ENCODE measurements at regions not wholly inside any gene's neighbourhood (a gene's known extent, or its start where the extent isn't known, plus 50 kb on each side); places are given as distances from the start of the nearest gene placed in this dataset.
A peak's percentile ranks its signal among the peaks of the same experiment; 100 is the strongest.
"Not testable (repeated sequence)": the region's sequence is repeated elsewhere in the genome, so short reads cannot be mapped to it uniquely, and the experiment has no call there.

GRCh38 chr7:110486549-110486948 lies 604.4 kb upstream of the LRRN3 start:
- Histone ChIP-seq H3K36me3 (ENCODE audit: control insufficient read depth, insufficient read depth, low read length) (no peaks in the 10 kb centered on the region), H3K4me1 (ENCODE audit: control insufficient read depth, insufficient read depth, low read length) (no peaks in the 10 kb centered on the region), H3K27ac (ENCODE audit: low read length) (no peak overlapping the region), H3K27me3 (ENCODE audit: control insufficient read depth, insufficient read depth, low read length) (no peaks in the 10 kb centered on the region), H3K4me3 (ENCODE audit: low read length) (no peak overlapping the region), H3K9me3 (ENCODE audit: control insufficient read depth, low read depth, low read length) (no peaks in the 10 kb centered on the region)
- no CpG with 5 or more reads among the region's 2 CpGs for WGBS (ENCODE audit: insufficient coverage, low lambda C conversion rate)
- no peak for DNase-seq

GRCh38 chr7:110502888-110503465 lies 588.0 kb upstream of the LRRN3 start:
- no peaks in the 10 kb centered on the region for H3K36me3 ChIP-seq (ENCODE audit: control insufficient read depth, insufficient read depth, low read length)
- WGBS (ENCODE audit: insufficient coverage, low lambda C conversion rate): 83% methylated on average over 1 of the region's 1 CpG

GRCh38 chr7:110507369-110507768 lies 583.6 kb upstream of the LRRN3 start:
- Histone ChIP-seq H3K4me3 (ENCODE audit: low read length) (no peak overlapping the region), H3K36me3 (ENCODE audit: control insufficient read depth, insufficient read depth, low read length) (no peaks in the 10 kb centered on the region), H3K27ac (ENCODE audit: low read length) (no peak overlapping the region), H3K4me1 (ENCODE audit: control insufficient read depth, insufficient read depth, low read length) (no peaks in the 10 kb centered on the region), H3K27me3 (ENCODE audit: control insufficient read depth, insufficient read depth, low read length) (no peaks in the 10 kb centered on the region), H3K9me3 (ENCODE audit: control insufficient read depth, low read depth, low read length) (no peaks in the 10 kb centered on the region)
- 83% methylated on average over 1 of the region's 1 CpG for WGBS (ENCODE audit: insufficient coverage, low lambda C conversion rate)
- DNase-seq: no peak

More at GRCh38 chr7:110502888-110503465, 588.0 kb upstream of the LRRN3 start:
- Histone ChIP-seq H3K4me3 (ENCODE audit: low read length) (no peak overlapping the region), H3K27me3 (ENCODE audit: control insufficient read depth, insufficient read depth, low read length) (no peaks in the 10 kb centered on the region), H3K9me3 (ENCODE audit: control insufficient read depth, low read depth, low read length) (no peaks in the 10 kb centered on the region), H3K27ac (ENCODE audit: low read length) (no peak overlapping the region), H3K4me1 (ENCODE audit: control insufficient read depth, insufficient read depth, low read length) (no peaks in the 10 kb centered on the region)
- no peak for DNase-seq

GRCh38 chr7:110507832-110508231 lies 583.1 kb upstream of the LRRN3 start:
- Histone ChIP-seq H3K27me3 (ENCODE audit: control insufficient read depth, insufficient read depth, low read length) (no peaks in the 10 kb centered on the region), H3K9me3 (ENCODE audit: control insufficient read depth, low read depth, low read length) (no peaks in the 10 kb centered on the region), H3K4me3 (ENCODE audit: low read length) (no peak overlapping the region), H3K27ac (ENCODE audit: low read length) (no peak overlapping the region), H3K36me3 (ENCODE audit: control insufficient read depth, insufficient read depth, low read length) (no peaks in the 10 kb centered on the region), H3K4me1 (ENCODE audit: control insufficient read depth, insufficient read depth, low read length) (no peaks in the 10 kb centered on the region)
- no peak for DNase-seq

GRCh38 chr7:110514975-110515551 lies 575.9 kb upstream of the LRRN3 start:
- no CpG with 5 or more reads among the region's 5 CpGs for WGBS (ENCODE audit: insufficient coverage, low lambda C conversion rate)
- not testable (repeated sequence) for H3K4me3 ChIP-seq (ENCODE audit: low read length); DNase-seq; H3K27me3 ChIP-seq (ENCODE audit: control insufficient read depth, insufficient read depth, low read length); H3K4me1 ChIP-seq (ENCODE audit: control insufficient read depth, insufficient read depth, low read length); H3K27ac ChIP-seq (ENCODE audit: low read length); H3K36me3 ChIP-seq (ENCODE audit: control insufficient read depth, insufficient read depth, low read length)
- peaks cover 12% of the 10 kb centered on the region for H3K9me3 ChIP-seq (ENCODE audit: control insufficient read depth, low read depth, low read length)

GRCh38 chr7:110519851-110520250 lies 571.1 kb upstream of the LRRN3 start:
- 100% methylated on average over 1 of the region's 8 CpGs for WGBS (ENCODE audit: insufficient coverage, low lambda C conversion rate)
- no peak for DNase-seq
- H3K4me3 ChIP-seq (ENCODE audit: low read length): no peak overlapping the region
- no peaks in the 10 kb centered on the region for H3K36me3 ChIP-seq (ENCODE audit: control insufficient read depth, insufficient read depth, low read length)
- H3K4me1 ChIP-seq (ENCODE audit: control insufficient read depth, insufficient read depth, low read length): peaks cover 11% of the 10 kb centered on the region
- H3K27ac ChIP-seq (ENCODE audit: low read length): no peak overlapping the region
- H3K9me3 ChIP-seq (ENCODE audit: control insufficient read depth, low read depth, low read length): peaks cover 12% of the 10 kb centered on the region
- no peaks in the 10 kb centered on the region for H3K27me3 ChIP-seq (ENCODE audit: control insufficient read depth, insufficient read depth, low read length)

GRCh38 chr7:110521357-110521911 lies 569.5 kb upstream of the LRRN3 start:
- Histone ChIP-seq H3K4me3 (ENCODE audit: low read length) (no peak overlapping the region), H3K9me3 (ENCODE audit: control insufficient read depth, low read depth, low read length) (peaks cover 12% of the 10 kb centered on the region), H3K4me1 (ENCODE audit: control insufficient read depth, insufficient read depth, low read length) (peaks cover 11% of the 10 kb centered on the region), H3K36me3 (ENCODE audit: control insufficient read depth, insufficient read depth, low read length) (no peaks in the 10 kb centered on the region), H3K27ac (ENCODE audit: low read length) (no peak overlapping the region), H3K27me3 (ENCODE audit: control insufficient read depth, insufficient read depth, low read length) (no peaks in the 10 kb centered on the region)
- no peak for DNase-seq
- WGBS (ENCODE audit: insufficient coverage, low lambda C conversion rate): no CpG with 5 or more reads among the region's 8 CpGs

- WGBS (ENCODE audit: insufficient coverage, low lambda C conversion rate): 20% methylated on average over 1 of the region's 5 CpGs
- H3K4me3 ChIP-seq (ENCODE audit: low read length): no peak overlapping the region
- H3K27ac ChIP-seq (ENCODE audit: low read length): peak overlapping the region; percentile 38
These were observed 568.7 kb upstream of the LRRN3 start for GRCh38 chr7:110522061-110522760.

GRCh38 chr7:110522761-110523200 lies 568.1 kb upstream of the LRRN3 start:
- Histone ChIP-seq H3K9me3 (ENCODE audit: control insufficient read depth, low read depth, low read length) (peaks cover 12% of the 10 kb centered on the region), H3K27me3 (ENCODE audit: control insufficient read depth, insufficient read depth, low read length) (no peaks in the 10 kb centered on the region), H3K36me3 (ENCODE audit: control insufficient read depth, insufficient read depth, low read length) (no peaks in the 10 kb centered on the region), H3K4me3 (ENCODE audit: low read length) (no peak overlapping the region), H3K4me1 (ENCODE audit: control insufficient read depth, insufficient read depth, low read length) (peaks cover 11% of the 10 kb centered on the region), H3K27ac (ENCODE audit: low read length) (peak overlapping the region; percentile 38)
- DNase-seq: peak; percentile 49 to 78
- WGBS (ENCODE audit: insufficient coverage, low lambda C conversion rate): no CpG with 5 or more reads among the region's 3 CpGs

More at GRCh38 chr7:110522061-110522760, 568.7 kb upstream of the LRRN3 start:
- no peaks in the 10 kb centered on the region for H3K36me3 ChIP-seq (ENCODE audit: control insufficient read depth, insufficient read depth, low read length)
- peak; percentile 19 to 59 for DNase-seq
- H3K4me1 ChIP-seq (ENCODE audit: control insufficient read depth, insufficient read depth, low read length): peaks cover 11% of the 10 kb centered on the region
- no peaks in the 10 kb centered on the region for H3K27me3 ChIP-seq (ENCODE audit: control insufficient read depth, insufficient read depth, low read length)
- peaks cover 12% of the 10 kb centered on the region for H3K9me3 ChIP-seq (ENCODE audit: control insufficient read depth, low read depth, low read length)

- Histone ChIP-seq H3K27me3 (ENCODE audit: control insufficient read depth, insufficient read depth, low read length) (no peaks in the 10 kb centered on the region), H3K36me3 (ENCODE audit: control insufficient read depth, insufficient read depth, low read length) (no peaks in the 10 kb centered on the region), H3K4me1 (ENCODE audit: control insufficient read depth, insufficient read depth, low read length) (no peaks in the 10 kb centered on the region), H3K9me3 (ENCODE audit: control insufficient read depth, low read depth, low read length) (no peaks in the 10 kb centered on the region), H3K27ac (ENCODE audit: low read length) (no peak overlapping the region), H3K4me3 (ENCODE audit: low read length) (no peak overlapping the region)
- WGBS (ENCODE audit: insufficient coverage, low lambda C conversion rate): 100% methylated on average over 1 of the region's 2 CpGs
- DNase-seq: no peak
These were observed 561.8 kb upstream of the LRRN3 start for GRCh38 chr7:110529175-110529574.
